ENCODE measurements at regions not wholly inside any gene's neighbourhood (a gene's known extent, or its start where the extent isn't known, plus 50 kb on each side); places are given as distances from the start of the nearest gene placed in this dataset.

GRCh38 chr6:40330301-40330721 is 256.9 kb downstream of the LRFN2 start (continued):
- TF ChIP-seq HNF4G (IDR thresholded peaks at IDR 0.05), result no peak
- TF ChIP-seq ATF3 (IDR thresholded peaks at IDR 0.05), result no peak
- TF ChIP-seq MAX (IDR thresholded peaks at IDR 0.05), result no peak

- DNase-seq (ENCODE audit: low spot score), result no peak
- H3K9ac ChIP-seq (ENCODE audit: low read depth in 1 of 2, low read length in 2 of 2), result no peak overlapping the region
- no peaks in the 10 kb centered on the region for H3K36me3 ChIP-seq (ENCODE audit: control insufficient read depth in 4 of 4, insufficient read depth in 3 of 4, low read depth in 1 of 4, low read length in 3 of 4)
- no peaks in the 10 kb centered on the region for H3K9me3 ChIP-seq (ENCODE audit: control insufficient read depth in 4 of 4, low read length in 3 of 4)
- no peak for TF ChIP-seq CTCF (IDR thresholded peaks at IDR 0.05; ENCODE audit: low read depth, low read length, missing input control)
- no peak for TF ChIP-seq YY1 (IDR thresholded peaks at IDR 0.05)
- TF ChIP-seq ZBTB33 (IDR thresholded peaks at IDR 0.05), result no peak
- no peak for TF ChIP-seq NR2F2 (IDR thresholded peaks at IDR 0.05)
- TF ChIP-seq JUND (IDR thresholded peaks at IDR 0.05), result no peak
- TF ChIP-seq RXRA (IDR thresholded peaks at IDR 0.05), result no peak
- TF ChIP-seq RAD21 (IDR thresholded peaks at IDR 0.05), result no peak
- TF ChIP-seq SP1 (IDR thresholded peaks at IDR 0.05), result no peak
- TF ChIP-seq REST (IDR thresholded peaks at IDR 0.05), result no peak
- no peak for TF ChIP-seq TAF1 (conservative IDR thresholded peaks at IDR 0.05)
- no peak for TF ChIP-seq EGR1 (IDR thresholded peaks at IDR 0.05; ENCODE audit: low read depth in 2 of 2)
- TF ChIP-seq MAX (IDR thresholded peaks at IDR 0.05), result no peak
- TF ChIP-seq FOXA2 (IDR thresholded peaks at IDR 0.05), result no peak
- no peak for TF ChIP-seq GABPA (IDR thresholded peaks at IDR 0.05 in 1 of 2, conservative IDR thresholded peaks at IDR 0.05 in 1 of 2)
- 73% methylated on average over 4 of the region's 4 CpGs for WGBS
- no peaks in the 10 kb centered on the region for H3K4me1 ChIP-seq (ENCODE audit: control insufficient read depth in 4 of 4, insufficient read depth in 4 of 4, low read length in 3 of 4)
- H3K4me3 ChIP-seq (ENCODE audit: low read depth in 1 of 3, low read length in 3 of 3), result no peak overlapping the region
- H3K27me3 ChIP-seq (ENCODE audit: control insufficient read depth in 4 of 4, insufficient read depth in 4 of 4, low read length in 3 of 4), result peaks cover 0 to 2% (median 0%) of the 10 kb centered on the region in 4 donors
- H3K27ac ChIP-seq (ENCODE audit: low read depth in 1 of 2, low read length in 2 of 2), result no peak overlapping the region
Observed at GRCh38 chr6:40328986-40329545, 258.1 kb downstream of the LRFN2 start.
